NCI-H345 treated with DMSO at 0.1 percent for 48 hours (cell line): ENCODE measurements at regions not wholly inside any gene's neighbourhood (a gene's known extent, or its start where the extent isn't known, plus 50 kb on each side); places are given as distances from the start of the nearest gene placed in this dataset.
"Not testable (repeated sequence)": the region's sequence is repeated elsewhere in the genome, so short reads cannot be mapped to it uniquely, and the experiment has no call there.

Experiments used
- DNase-seq: peaks from one replicate; lab custom pipeline; 2025; ENCODE audit not compliant: unreplicated experiment; lab: John Stamatoyannopoulos, UW

- DNase-seq = no peak
Measured at GRCh38 chr9:12204512-12204911, 488.7 kb upstream of the TYRP1 start.

- DNase-seq = no peak
Measured at GRCh38 chr9:12212860-12213259, 480.3 kb upstream of the TYRP1 start.

- no peak for DNase-seq
Measured at GRCh38 chr9:12221470-12221869, 471.7 kb upstream of the TYRP1 start.

- no peak for DNase-seq
Measured at GRCh38 chr9:12224449-12224848, 468.7 kb upstream of the TYRP1 start.

GRCh38 chr9:12230708-12231107 lies 462.5 kb upstream of the TYRP1 start:
- DNase-seq = no peak

GRCh38 chr9:12231832-12232231 lies 461.4 kb upstream of the TYRP1 start:
- DNase-seq = no peak

GRCh38 chr9:12232836-12233235 lies 460.3 kb upstream of the TYRP1 start:
- DNase-seq = no peak

GRCh38 chr9:12253941-12254340 lies 439.2 kb upstream of the TYRP1 start:
- no peak for DNase-seq

GRCh38 chr9:12266758-12267157 lies 426.4 kb upstream of the TYRP1 start:
- DNase-seq = no peak

- no peak for DNase-seq
Measured at GRCh38 chr9:12271421-12271891, 421.7 kb upstream of the TYRP1 start.

- DNase-seq = no peak
Measured at GRCh38 chr9:12272471-12273120, 420.6 kb upstream of the TYRP1 start.

GRCh38 chr9:12274577-12274976 lies 418.6 kb upstream of the TYRP1 start:
- no peak for DNase-seq

- no peak for DNase-seq
Measured at GRCh38 chr9:12276505-12276904, 416.7 kb upstream of the TYRP1 start.

GRCh38 chr9:12289711-12290110 lies 403.5 kb upstream of the TYRP1 start:
- DNase-seq = no peak

- no peak for DNase-seq
Measured at GRCh38 chr9:12290166-12290869, 402.9 kb upstream of the TYRP1 start.

GRCh38 chr9:12305211-12305610 lies 388.0 kb upstream of the TYRP1 start:
- DNase-seq = no peak

GRCh38 chr9:12314589-12314988 lies 378.6 kb upstream of the TYRP1 start:
- DNase-seq = no peak

GRCh38 chr9:12318732-12319685 lies 374.2 kb upstream of the TYRP1 start:
- DNase-seq = no peak

- no peak for DNase-seq
Measured at GRCh38 chr9:12329623-12329985, 363.6 kb upstream of the TYRP1 start.

- DNase-seq = not testable (repeated sequence)
Measured at GRCh38 chr9:12333966-12334365, 359.2 kb upstream of the TYRP1 start.

GRCh38 chr9:12350775-12351174 lies 342.4 kb upstream of the TYRP1 start:
- DNase-seq = no peak
